Ovary (tissue), 7 donors: ENCODE measurements at regions not wholly inside any gene's neighbourhood (a gene's known extent, or its start where the extent isn't known, plus 50 kb on each side); places are given as distances from the start of the nearest gene placed in this dataset.

Source experiments
- DNase-seq, 5 donors: peaks; one replicate each; pipeline ENCODE4 v3.0.0-alpha.2; 2019 to 2020
- H3K27ac ChIP-seq, 2 donors: fragments of 200-600 bp; one replicate each; pipeline versions ENCODE4 v1.5.1 to v1.8.0; 2019 to 2022
- H3K27me3 ChIP-seq: fragments of 200-600 bp; one replicate; pipeline ENCODE4 v1.8.0; 2022
- H3K36me3 ChIP-seq: fragments of 200-600 bp; sonication (generic); one replicate; pipeline ENCODE4 v1.5.1; 2019
- H3K4me1 ChIP-seq: one replicate; pipeline ENCODE4 v1.8.1; 2013; ENCODE audit warnings: mild to moderate bottlenecking, moderate library complexity; ENCODE audit not compliant: insufficient read depth
- H3K4me3 ChIP-seq: fragments of 200-600 bp; sonication (generic); one replicate; pipeline ENCODE4 v1.5.1; 2017
- H3K9me3 ChIP-seq, 2 donors: fragments of 200-600 bp in 1 of 2; sonication (generic) in 1 of 2; one replicate each; pipeline versions ENCODE4 v1.5.1 to v1.8.1; 2013 to 2019; ENCODE audit warnings: mild to moderate bottlenecking in 1 of 2, moderate library complexity in 1 of 2
- EP300 ChIP-seq: sonication (generic); formaldehyde crosslinking; IDR thresholded peaks from one replicate; pipeline ENCODE4 v1.6.1; 2017; ENCODE audit warnings: antibody characterized with exemption
- POLR2A ChIP-seq: fragments of 450-650 bp; IDR thresholded peaks from one replicate; pipeline ENCODE4 v1.6.1; 2017; ENCODE audit warnings: antibody characterized with exemption, mild to moderate bottlenecking, moderate library complexity
- WGBS, 3 donors: extraction: QIAGEN DNeasy Blood & Tissue Kit in 1 of 3; methylation state at CpG; one replicate each; pipeline versions ENCODE4 v1.1.5 to v1.1.7; 2013 to 2017; 5-methylcytosine and 5-hydroxymethylcytosine counted together
- intact Hi-C, 4 donors: fragments of 100-400 bp; cut with DNase I; formaldehyde crosslinking; loops; one replicate each; pipeline versions ENCODE4 v1.11.0 to v1.15.1; 2022 to 2023
- TF ChIP-seq, protein P1 (sequence below), 3 donors: fragments of 450-650 bp in 2 of 3; fragments of 200-600 bp in 1 of 3; IDR thresholded peaks; one replicate each; pipeline versions ENCODE4 v1.5.1 to v1.8.0; 2016 to 2022; ENCODE audit warnings: antibody characterized with exemption in 3 of 3, mild to moderate bottlenecking in 1 of 3
- donor health status: DM: no; HTN: no; CAD: no; lungs with moderate emphysema.
- donor health status: DM: no; HTN: no; CAD: no.
- donor health status: Bipolar disorder and iron deficiency.
- donor health status: DM: no; HTN: no; CAD: no.
- donor health status: DM: yes; HTN: yes; CAD: no.

- no peak overlapping the region for H3K27ac ChIP-seq
- DNase-seq = no peak
- intact Hi-C loops = no loop called here
- TF ChIP-seq EP300 (no peak), POLR2A (no peak)
- TF ChIP-seq, protein P1, sequence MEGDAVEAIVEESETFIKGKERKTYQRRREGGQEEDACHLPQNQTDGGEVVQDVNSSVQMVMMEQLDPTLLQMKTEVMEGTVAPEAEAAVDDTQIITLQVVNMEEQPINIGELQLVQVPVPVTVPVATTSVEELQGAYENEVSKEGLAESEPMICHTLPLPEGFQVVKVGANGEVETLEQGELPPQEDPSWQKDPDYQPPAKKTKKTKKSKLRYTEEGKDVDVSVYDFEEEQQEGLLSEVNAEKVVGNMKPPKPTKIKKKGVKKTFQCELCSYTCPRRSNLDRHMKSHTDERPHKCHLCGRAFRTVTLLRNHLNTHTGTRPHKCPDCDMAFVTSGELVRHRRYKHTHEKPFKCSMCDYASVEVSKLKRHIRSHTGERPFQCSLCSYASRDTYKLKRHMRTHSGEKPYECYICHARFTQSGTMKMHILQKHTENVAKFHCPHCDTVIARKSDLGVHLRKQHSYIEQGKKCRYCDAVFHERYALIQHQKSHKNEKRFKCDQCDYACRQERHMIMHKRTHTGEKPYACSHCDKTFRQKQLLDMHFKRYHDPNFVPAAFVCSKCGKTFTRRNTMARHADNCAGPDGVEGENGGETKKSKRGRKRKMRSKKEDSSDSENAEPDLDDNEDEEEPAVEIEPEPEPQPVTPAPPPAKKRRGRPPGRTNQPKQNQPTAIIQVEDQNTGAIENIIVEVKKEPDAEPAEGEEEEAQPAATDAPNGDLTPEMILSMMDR (IDR thresholded peaks at IDR 0.05) = no peak
- H3K27me3 ChIP-seq = no peaks in the 10 kb centered on the region
- H3K4me1 ChIP-seq = no peaks in the 10 kb centered on the region
- no peaks in the 10 kb centered on the region for H3K36me3 ChIP-seq
- no peaks in the 10 kb centered on the region for H3K9me3 ChIP-seq
- 67 to 84% (median 73%) methylated on average over 1 of the region's 1 CpG for WGBS, 3 donors
- H3K4me3 ChIP-seq = no peak overlapping the region
Measured at GRCh38 chr4:151905197-151905596, 144.4 kb upstream of the GATB start.

DNA sequence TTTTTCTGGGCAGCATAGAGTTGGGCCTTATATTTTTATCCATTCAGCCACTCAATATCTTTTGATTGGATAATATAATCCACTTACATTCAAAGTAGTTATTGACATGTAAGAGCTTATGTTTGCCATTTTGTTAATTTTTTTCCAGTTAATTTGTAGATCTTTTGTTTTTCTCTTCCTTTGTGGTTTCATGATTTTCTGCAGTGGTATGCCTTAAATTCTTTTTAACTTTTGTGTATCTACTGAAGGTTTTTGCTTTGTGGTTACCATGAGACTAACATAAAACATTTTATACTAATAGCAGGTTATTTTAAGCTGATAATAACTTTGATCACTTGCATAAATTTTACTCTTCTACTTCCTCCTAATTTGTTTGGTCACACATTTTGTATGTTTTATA is 140.8 kb upstream of the GATB start:
- H3K36me3 ChIP-seq = no peaks in the 10 kb centered on the region
- no peak overlapping the region for H3K27ac ChIP-seq
- no peaks in the 10 kb centered on the region for H3K27me3 ChIP-seq
- no peak overlapping the region for H3K4me3 ChIP-seq
- H3K4me1 ChIP-seq = no peaks in the 10 kb centered on the region
- no peak for DNase-seq
- H3K9me3 ChIP-seq = no peaks in the 10 kb centered on the region
- TF ChIP-seq POLR2A (no peak), EP300 (no peak)
- TF ChIP-seq, protein P1 (IDR thresholded peaks at IDR 0.05) = no peak
- intact Hi-C loops = no loop called here

DNA sequence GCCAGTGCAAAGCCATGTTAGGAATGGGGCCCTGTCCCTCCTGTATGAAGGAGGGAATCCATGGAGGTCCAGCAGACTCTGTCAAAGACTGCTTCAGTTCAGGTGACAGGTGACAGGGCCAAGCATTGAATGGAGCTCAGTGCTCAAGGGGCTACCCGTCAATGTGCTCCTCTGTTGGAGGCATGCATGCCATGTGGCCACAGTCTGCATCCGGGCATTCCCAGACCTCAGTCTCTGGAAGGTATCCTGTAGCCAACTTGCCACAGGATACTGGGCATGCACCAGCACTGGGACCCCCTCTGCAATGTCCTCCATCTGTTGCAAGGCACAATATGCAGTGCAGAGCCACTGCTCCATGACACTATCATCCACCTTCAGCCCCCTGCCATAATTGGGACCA is 136.1 kb upstream of the GATB start:
- no peaks in the 10 kb centered on the region for H3K4me1 ChIP-seq
- no peaks in the 10 kb centered on the region for H3K9me3 ChIP-seq
- no peak for TF ChIP-seq EP300
- no peak for TF ChIP-seq POLR2A
- no peaks in the 10 kb centered on the region for H3K36me3 ChIP-seq
- no peak overlapping the region for H3K27ac ChIP-seq
- H3K27me3 ChIP-seq = no peaks in the 10 kb centered on the region
- no peak for DNase-seq
- intact Hi-C loops = no loop called here
- WGBS, 3 donors = 95 to 100% (median 100%) methylated on average over 2 of the region's 2 CpGs
- H3K4me3 ChIP-seq = no peak overlapping the region

- WGBS, 3 donors = 91 to 93% (median 93%) methylated on average over 3 of the region's 3 CpGs
- Histone ChIP-seq H3K27me3 (no peaks in the 10 kb centered on the region), H3K27ac (no peak overlapping the region), H3K36me3 (no peaks in the 10 kb centered on the region), H3K9me3 (no peaks in the 10 kb centered on the region), H3K4me1 (no peaks in the 10 kb centered on the region), H3K4me3 (no peak overlapping the region)
- DNase-seq = no peak
- TF ChIP-seq, protein P1 (IDR thresholded peaks at IDR 0.05) = no peak
- TF ChIP-seq POLR2A (no peak), EP300 (no peak)
- intact Hi-C loops = no loop called here
Measured at GRCh38 chr4:151895671-151896070, 134.9 kb upstream of the GATB start.

GRCh38 chr4:151894246-151894645 is 133.4 kb upstream of the GATB start:
- Histone ChIP-seq H3K4me1 (no peaks in the 10 kb centered on the region), H3K27ac (no peak overlapping the region), H3K9me3 (no peaks in the 10 kb centered on the region), H3K27me3 (no peaks in the 10 kb centered on the region), H3K36me3 (no peaks in the 10 kb centered on the region), H3K4me3 (no peak overlapping the region)
- no peak for DNase-seq
- 90 to 94% (median 92%) methylated on average over 3 of the region's 3 CpGs for WGBS, 3 donors
- intact Hi-C loops = no loop called here
- no peak for TF ChIP-seq EP300
- TF ChIP-seq, protein P1 (IDR thresholded peaks at IDR 0.05) = no peak
- TF ChIP-seq POLR2A = no peak
